Omental fat pad (tissue), 3 donors: ENCODE measurements at regions not wholly inside any gene's neighbourhood (a gene's known extent, or its start where the extent isn't known, plus 50 kb on each side); places are given as distances from the start of the nearest gene placed in this dataset.

Experiments used
- ATAC-seq: fragments of 150-250 bp; one replicate; pipeline ENCODE4 v1.9.1; 2016; ENCODE audit warnings: mild to moderate bottlenecking, moderate library complexity; ENCODE audit not compliant: low FRiP score
- DNase-seq: peaks from one replicate; pipeline ENCODE4 v3.0.0-alpha.2; 2019; ENCODE audit warnings: low spot score
- CTCF ChIP-seq, 3 donors: fragments of 450-650 bp; IDR thresholded peaks; one replicate each; pipeline ENCODE4 v1.5.1; 2016 to 2017; ENCODE audit warnings: antibody characterized with exemption in 3 of 3, mild to moderate bottlenecking in 3 of 3, moderate library complexity in 2 of 3

- no peak for ATAC-seq
- DNase-seq = no peak
- no peak for TF ChIP-seq CTCF (IDR thresholded peaks at IDR 0.05)
Measured at GRCh38 chr18:37930640-37931039, 365.0 kb upstream of the CELF4 start.

GRCh38 chr18:37922162-37922561, 356.6 kb upstream of the CELF4 start:
- ATAC-seq (no peak), DNase-seq (no peak)
- TF ChIP-seq CTCF (IDR thresholded peaks at IDR 0.05) = no peak

DNA sequence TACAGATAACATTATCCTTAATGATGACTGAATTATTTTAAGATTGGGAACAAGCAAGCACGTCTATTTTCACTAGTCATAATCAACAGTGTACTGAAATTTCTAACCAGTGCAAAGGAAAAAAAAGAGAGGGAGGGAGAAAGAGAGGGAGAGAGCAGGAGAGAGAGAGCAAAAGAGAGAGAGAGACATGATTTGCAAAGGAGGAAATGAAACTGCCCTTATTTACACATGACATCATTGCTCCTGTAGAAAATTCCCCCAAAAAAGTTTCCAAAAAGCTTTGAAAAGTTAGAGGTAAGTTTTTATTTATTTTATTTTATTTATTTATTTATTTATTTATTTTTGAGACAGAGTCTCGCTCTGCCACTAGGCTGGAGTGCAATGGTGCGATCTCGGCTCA, 355.3 kb upstream of the CELF4 start:
- no peak for DNase-seq
- no peak for ATAC-seq

DNA sequence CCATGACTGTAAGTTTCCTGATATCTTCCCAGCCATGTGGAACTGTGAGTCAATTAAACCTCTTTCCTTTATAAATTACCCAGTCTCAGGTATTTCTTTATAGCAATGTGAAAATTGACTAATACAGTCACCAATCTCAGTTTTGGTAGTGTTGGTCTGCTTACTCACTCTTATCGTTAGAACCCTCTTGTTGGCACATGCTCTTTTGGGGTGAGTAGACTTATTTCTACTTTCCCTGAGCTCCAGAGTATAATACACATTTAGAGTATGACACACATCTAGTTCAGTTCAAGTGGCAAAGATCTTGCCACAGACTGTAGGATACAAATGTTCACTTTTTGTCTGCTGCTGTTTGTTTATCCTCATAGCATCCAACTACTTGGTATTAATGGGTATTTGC, 347.5 kb upstream of the CELF4 start:
- no peak for TF ChIP-seq CTCF (IDR thresholded peaks at IDR 0.05)
- no peak for DNase-seq
- ATAC-seq = no peak

More for the DNA sequence above, 355.3 kb upstream of the CELF4 start:
- TF ChIP-seq CTCF (IDR thresholded peaks at IDR 0.05) = no peak

DNA sequence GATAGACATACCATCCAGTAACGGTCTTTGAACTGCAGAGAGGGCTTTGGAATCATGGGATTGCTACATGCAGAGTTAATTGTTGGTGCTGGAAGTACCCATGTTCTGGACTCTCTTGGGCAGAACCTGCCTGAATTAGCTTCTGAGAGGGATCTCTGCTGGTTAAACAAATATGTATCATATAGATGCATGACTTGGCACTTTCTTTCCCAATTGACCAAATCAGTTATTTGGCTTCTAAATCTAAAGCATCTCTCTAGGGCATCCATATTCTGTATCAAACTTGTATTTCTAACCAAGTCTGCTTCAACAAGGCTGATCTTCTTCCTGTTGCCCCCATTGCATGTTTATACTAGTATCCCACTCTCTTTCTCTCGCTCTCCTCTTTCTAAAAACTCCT, 336.7 kb upstream of the CELF4 start:
- DNase-seq = no peak
- TF ChIP-seq CTCF (IDR thresholded peaks at IDR 0.05) = no peak
- ATAC-seq = no peak

- no peak for DNase-seq
- no peak for ATAC-seq
- TF ChIP-seq CTCF (IDR thresholded peaks at IDR 0.05) = no peak
Measured at GRCh38 chr18:37900326-37900725, 334.7 kb upstream of the CELF4 start.

DNA sequence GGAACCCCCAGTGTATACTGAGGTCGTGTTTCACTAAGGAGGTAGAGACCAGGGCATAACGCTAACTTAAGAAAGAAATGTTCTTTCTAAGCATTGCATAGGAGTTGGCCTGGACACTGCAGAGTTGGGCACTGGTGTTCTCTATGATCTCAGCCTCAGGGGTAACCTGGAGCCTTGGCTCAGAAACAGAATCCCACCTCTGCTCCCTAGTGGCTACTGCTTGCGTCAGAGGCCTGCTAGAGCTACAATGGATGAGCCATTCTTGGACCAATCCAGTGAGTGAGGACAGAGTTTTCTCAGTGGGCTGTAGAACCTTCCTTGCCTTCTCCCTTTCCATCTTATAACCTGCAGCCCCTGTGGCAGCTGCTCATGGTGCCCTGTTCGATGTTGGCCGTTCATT, 324.4 kb upstream of the CELF4 start:
- ATAC-seq (no peak), DNase-seq (no peak)
- no peak for TF ChIP-seq CTCF (IDR thresholded peaks at IDR 0.05)
